ENCODE measurements at regions not wholly inside any gene's neighbourhood (a gene's known extent, or its start where the extent isn't known, plus 50 kb on each side); places are given as distances from the start of the nearest gene placed in this dataset.

DNA sequence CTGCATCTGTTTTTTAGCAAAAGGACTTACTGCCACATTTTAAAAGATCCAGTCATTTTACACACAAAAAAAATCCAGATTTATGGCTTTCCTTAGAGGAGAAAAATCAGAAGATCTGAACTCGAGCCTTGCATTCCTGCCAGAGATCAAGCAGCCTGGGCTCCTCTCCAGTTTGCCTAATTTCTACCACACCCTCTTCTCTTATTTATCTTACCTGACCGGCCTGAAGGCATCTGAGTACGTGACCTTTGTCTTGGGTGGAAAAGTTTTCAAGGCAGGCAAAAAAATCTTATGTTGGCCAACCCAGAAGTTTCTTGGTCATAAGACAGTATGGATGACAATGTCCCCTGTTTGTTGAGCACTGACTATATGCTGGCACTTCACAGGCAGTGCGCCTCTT is 60.3 kb downstream of the CHRD start:
- no peak for TF ChIP-seq CTCF (conservative IDR thresholded peaks at IDR 0.05)
- no peak for TF ChIP-seq EZH2 (IDR thresholded peaks at IDR 0.05; ENCODE audit: low read depth)

All from PC-9 (cell line).